Gastroesophageal sphincter (tissue), 3 donors: ENCODE measurements at regions not wholly inside any gene's neighbourhood (a gene's known extent, or its start where the extent isn't known, plus 50 kb on each side); places are given as distances from the start of the nearest gene placed in this dataset.

Experiments used
- EP300 ChIP-seq: sonication (generic); formaldehyde crosslinking; IDR thresholded peaks from one replicate; pipeline ENCODE4 v1.6.1; 2017; ENCODE audit warnings: antibody characterized with exemption, mild to moderate bottlenecking
- TF ChIP-seq, protein P1 (sequence below), 4 experiments: fragments of 200-600 bp in 2 of 4; fragments of 450-650 bp in 2 of 4; sonication (generic) in 1 of 4; IDR thresholded peaks; one replicate each; pipeline ENCODE4 v1.5.1; 2017 to 2019; ENCODE audit warnings: antibody characterized with exemption in 4 of 4, mild to moderate bottlenecking in 2 of 4, moderate library complexity in 2 of 4

DNA sequence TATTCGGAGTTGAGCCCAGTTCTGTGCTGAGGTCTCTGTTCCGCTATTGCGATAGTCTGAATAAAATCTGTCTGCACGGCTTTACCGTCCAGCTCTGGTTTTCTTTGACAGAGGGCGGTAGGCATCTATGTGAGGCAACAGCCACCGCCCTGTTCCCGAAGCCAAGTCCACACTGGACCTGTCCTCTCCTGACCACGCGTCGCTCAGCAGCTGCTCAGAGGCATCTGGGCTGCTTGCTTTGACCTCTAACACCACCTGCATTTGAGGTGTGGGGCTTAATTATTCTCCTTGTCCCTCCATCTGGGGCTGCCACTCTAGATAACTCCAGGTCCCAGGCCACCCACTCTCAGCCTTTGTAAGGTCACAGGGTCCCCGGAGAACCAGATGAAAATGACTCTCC lies 168.4 kb upstream of the SMIM23 start:
- no peak for TF ChIP-seq EP300
- TF ChIP-seq, protein P1, sequence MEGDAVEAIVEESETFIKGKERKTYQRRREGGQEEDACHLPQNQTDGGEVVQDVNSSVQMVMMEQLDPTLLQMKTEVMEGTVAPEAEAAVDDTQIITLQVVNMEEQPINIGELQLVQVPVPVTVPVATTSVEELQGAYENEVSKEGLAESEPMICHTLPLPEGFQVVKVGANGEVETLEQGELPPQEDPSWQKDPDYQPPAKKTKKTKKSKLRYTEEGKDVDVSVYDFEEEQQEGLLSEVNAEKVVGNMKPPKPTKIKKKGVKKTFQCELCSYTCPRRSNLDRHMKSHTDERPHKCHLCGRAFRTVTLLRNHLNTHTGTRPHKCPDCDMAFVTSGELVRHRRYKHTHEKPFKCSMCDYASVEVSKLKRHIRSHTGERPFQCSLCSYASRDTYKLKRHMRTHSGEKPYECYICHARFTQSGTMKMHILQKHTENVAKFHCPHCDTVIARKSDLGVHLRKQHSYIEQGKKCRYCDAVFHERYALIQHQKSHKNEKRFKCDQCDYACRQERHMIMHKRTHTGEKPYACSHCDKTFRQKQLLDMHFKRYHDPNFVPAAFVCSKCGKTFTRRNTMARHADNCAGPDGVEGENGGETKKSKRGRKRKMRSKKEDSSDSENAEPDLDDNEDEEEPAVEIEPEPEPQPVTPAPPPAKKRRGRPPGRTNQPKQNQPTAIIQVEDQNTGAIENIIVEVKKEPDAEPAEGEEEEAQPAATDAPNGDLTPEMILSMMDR (IDR thresholded peaks at IDR 0.05) = no peak
